WTC11 (cell line): ENCODE measurements at regions not wholly inside any gene's neighbourhood (a gene's known extent, or its start where the extent isn't known, plus 50 kb on each side); places are given as distances from the start of the nearest gene placed in this dataset.

ENCODE experiments used
- ETV6 ChIP-seq: sonication (generic); formaldehyde crosslinking; IDR thresholded peaks from 2 replicates; pipeline ENCODE4 v1.8.1; 2022; ENCODE audit warnings: mild to moderate bottlenecking, missing genetic modification reagents
- GABPB1 ChIP-seq: sonication (generic); formaldehyde crosslinking; IDR thresholded peaks from 2 replicates; pipeline ENCODE4 v1.8.1; 2023; ENCODE audit warnings: mild to moderate bottlenecking, missing genetic modification reagents
- KAT7 ChIP-seq: sonication (generic); formaldehyde crosslinking; IDR thresholded peaks from 2 replicates; pipeline ENCODE4 v1.8.1; 2023; ENCODE audit warnings: missing genetic modification reagents, mild to moderate bottlenecking, borderline replicate concordance
- TEAD4 ChIP-seq: sonication (generic); formaldehyde crosslinking; IDR thresholded peaks from 2 replicates; pipeline ENCODE4 v1.8.0; 2022; ENCODE audit warnings: mild to moderate bottlenecking, missing genetic modification reagents
- ZNF232 ChIP-seq: sonication (generic); formaldehyde crosslinking; IDR thresholded peaks from 2 replicates; pipeline ENCODE4 v1.8.0; 2022; ENCODE audit warnings: mild to moderate bottlenecking, missing genetic modification reagents
- TF ChIP-seq, protein P1 (sequence below): sonication (generic); formaldehyde crosslinking; IDR thresholded peaks from 2 replicates; pipeline ENCODE4 v1.8.1; 2023; ENCODE audit warnings: mild to moderate bottlenecking, missing genetic modification reagents, moderate library complexity
- TF ChIP-seq, protein P2 (sequence below): fragments of 200-600 bp; IDR thresholded peaks from 2 replicates; pipeline ENCODE4 v1.8.0; 2022; ENCODE audit warnings: antibody characterized with exemption
- TF ChIP-seq, protein P3 (sequence below): sonication (generic); formaldehyde crosslinking; conservative IDR thresholded peaks from 2 replicates; pipeline ENCODE4 v1.8.1; 2023; ENCODE audit warnings: mild to moderate bottlenecking, low read depth, missing genetic modification reagents, moderate library complexity

DNA sequence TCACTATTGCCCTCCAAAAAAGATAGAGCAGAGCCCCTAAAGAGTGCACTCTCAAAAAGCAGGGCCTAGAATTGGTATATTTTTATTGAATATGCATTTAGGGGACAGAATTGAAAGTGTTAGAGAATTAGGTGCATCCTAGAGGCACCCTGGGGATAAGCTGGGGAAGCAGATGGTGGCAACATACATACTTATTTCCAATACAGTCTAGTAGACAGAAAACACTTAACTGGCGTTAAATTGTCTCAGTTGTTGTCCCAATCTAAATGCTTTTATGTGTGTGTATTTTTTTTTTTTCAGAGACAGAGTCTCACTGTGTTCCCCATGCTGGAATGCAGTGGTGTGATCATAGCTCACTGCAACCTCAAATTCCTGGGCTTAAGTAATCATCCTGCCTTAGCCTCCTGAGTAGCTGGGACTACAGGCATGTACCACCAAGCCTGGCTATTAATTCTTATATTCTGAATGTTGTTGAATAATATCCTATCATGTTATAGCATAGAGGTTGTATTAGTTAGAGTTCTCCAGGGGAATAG is 481.8 kb downstream of the GRXCR1 start:
- TF ChIP-seq ETV6 (CRISPR knock-in tag), result no peak
- TF ChIP-seq, protein P1, sequence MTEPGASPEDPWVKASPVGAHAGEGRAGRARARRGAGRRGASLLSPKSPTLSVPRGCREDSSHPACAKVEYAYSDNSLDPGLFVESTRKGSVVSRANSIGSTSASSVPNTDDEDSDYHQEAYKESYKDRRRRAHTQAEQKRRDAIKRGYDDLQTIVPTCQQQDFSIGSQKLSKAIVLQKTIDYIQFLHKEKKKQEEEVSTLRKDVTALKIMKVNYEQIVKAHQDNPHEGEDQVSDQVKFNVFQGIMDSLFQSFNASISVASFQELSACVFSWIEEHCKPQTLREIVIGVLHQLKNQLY, result no peak
- TF ChIP-seq, protein P2, sequence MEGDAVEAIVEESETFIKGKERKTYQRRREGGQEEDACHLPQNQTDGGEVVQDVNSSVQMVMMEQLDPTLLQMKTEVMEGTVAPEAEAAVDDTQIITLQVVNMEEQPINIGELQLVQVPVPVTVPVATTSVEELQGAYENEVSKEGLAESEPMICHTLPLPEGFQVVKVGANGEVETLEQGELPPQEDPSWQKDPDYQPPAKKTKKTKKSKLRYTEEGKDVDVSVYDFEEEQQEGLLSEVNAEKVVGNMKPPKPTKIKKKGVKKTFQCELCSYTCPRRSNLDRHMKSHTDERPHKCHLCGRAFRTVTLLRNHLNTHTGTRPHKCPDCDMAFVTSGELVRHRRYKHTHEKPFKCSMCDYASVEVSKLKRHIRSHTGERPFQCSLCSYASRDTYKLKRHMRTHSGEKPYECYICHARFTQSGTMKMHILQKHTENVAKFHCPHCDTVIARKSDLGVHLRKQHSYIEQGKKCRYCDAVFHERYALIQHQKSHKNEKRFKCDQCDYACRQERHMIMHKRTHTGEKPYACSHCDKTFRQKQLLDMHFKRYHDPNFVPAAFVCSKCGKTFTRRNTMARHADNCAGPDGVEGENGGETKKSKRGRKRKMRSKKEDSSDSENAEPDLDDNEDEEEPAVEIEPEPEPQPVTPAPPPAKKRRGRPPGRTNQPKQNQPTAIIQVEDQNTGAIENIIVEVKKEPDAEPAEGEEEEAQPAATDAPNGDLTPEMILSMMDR, result no peak
- TF ChIP-seq, protein P3, sequence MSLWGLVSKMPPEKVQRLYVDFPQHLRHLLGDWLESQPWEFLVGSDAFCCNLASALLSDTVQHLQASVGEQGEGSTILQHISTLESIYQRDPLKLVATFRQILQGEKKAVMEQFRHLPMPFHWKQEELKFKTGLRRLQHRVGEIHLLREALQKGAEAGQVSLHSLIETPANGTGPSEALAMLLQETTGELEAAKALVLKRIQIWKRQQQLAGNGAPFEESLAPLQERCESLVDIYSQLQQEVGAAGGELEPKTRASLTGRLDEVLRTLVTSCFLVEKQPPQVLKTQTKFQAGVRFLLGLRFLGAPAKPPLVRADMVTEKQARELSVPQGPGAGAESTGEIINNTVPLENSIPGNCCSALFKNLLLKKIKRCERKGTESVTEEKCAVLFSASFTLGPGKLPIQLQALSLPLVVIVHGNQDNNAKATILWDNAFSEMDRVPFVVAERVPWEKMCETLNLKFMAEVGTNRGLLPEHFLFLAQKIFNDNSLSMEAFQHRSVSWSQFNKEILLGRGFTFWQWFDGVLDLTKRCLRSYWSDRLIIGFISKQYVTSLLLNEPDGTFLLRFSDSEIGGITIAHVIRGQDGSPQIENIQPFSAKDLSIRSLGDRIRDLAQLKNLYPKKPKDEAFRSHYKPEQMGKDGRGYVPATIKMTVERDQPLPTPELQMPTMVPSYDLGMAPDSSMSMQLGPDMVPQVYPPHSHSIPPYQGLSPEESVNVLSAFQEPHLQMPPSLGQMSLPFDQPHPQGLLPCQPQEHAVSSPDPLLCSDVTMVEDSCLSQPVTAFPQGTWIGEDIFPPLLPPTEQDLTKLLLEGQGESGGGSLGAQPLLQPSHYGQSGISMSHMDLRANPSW, result no peak
- no peak for TF ChIP-seq GABPB1 (CRISPR knock-in tag)
- no peak for TF ChIP-seq KAT7 (CRISPR knock-in tag)
- TF ChIP-seq TEAD4, result no peak
- TF ChIP-seq ZNF232 (CRISPR knock-in tag), result no peak
